ENCODE measurements at regions not wholly inside any gene's neighbourhood (a gene's known extent, or its start where the extent isn't known, plus 50 kb on each side); places are given as distances from the start of the nearest gene placed in this dataset.

- ATAC-seq (no peak), DNase-seq (no peak)
- intact Hi-C loops (cut with DNase I) = no loop called here
Measured at GRCh38 chr1:69506721-69507120, 61.0 kb upstream of the LRRC7 start.

GRCh38 chr1:69510026-69510425 lies 57.7 kb upstream of the LRRC7 start:
- intact Hi-C loops (cut with DNase I) = no loop called here
- DNase-seq (no peak), ATAC-seq (no peak)

GRCh38 chr1:69511426-69512192 lies 56.1 kb upstream of the LRRC7 start:
- intact Hi-C loops (cut with DNase I) = no loop called here
- ATAC-seq = no peak
- no peak for DNase-seq

GRCh38 chr1:69513601-69514000 lies 54.1 kb upstream of the LRRC7 start:
- ATAC-seq = no peak
- no peak for DNase-seq
- intact Hi-C loops (cut with DNase I) = no loop called here
